ENCODE measurements at regions not wholly inside any gene's neighbourhood (a gene's known extent, or its start where the extent isn't known, plus 50 kb on each side); places are given as distances from the start of the nearest gene placed in this dataset.

DNA sequence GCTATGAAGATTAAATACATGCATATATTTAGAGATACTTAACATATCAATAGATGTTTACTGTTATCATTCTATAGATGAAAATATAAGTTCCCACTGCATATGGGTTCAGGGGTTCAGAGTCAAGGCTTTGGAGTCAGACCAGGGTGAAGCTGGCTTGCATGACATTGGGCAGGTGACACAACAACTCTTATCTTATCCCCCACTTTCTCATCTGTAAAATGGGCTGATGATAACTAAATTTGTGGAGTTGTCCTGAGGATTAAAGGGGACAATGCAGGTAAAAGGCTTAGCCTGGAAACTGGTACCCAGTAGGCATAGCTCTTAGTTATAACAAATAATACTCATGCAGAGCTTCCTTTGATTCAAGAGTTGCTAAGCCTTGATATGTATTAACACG is 72.6 kb upstream of the BRINP1 start:
- no peak for DNase-seq

DNA sequence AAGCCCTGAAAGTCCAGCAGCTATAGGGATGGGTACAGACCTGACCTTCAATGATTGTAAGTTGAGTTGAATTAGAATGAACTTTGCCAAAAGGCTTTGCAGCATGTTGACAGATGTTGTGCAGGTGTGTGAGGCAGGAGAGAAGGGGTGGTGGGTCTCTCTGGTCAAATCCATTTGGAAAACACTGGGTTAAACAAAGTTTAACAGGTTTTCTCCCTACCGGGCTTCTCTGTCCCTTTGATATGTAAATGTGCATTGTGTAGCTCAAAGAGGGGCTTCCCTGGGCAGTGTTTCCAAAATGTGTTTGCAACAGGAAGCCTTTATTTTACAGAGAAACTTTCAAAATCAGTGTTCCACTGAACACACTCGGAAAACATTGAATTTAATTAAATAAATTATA is 72.1 kb upstream of the BRINP1 start:
- DNase-seq = no peak

DNA sequence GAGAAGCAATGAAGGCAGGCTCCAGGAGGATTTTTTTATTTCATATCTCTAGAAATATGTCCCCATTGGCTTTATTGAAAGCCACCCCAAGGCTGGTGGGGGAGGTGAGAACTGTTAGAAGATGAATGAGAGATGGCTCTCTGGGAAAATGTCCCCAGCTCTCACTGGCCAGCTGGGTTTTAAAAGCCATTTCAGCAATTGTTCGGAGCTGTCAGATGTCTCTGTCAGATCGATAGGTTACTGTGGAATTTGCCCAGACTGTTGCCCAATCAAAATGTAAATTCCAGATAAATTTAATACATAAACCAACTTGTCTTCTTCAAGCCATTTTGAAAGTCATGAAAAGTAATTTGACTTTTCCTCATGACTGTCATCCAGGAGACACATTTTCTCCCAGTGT is 67.0 kb upstream of the BRINP1 start:
- DNase-seq = no peak

DNA sequence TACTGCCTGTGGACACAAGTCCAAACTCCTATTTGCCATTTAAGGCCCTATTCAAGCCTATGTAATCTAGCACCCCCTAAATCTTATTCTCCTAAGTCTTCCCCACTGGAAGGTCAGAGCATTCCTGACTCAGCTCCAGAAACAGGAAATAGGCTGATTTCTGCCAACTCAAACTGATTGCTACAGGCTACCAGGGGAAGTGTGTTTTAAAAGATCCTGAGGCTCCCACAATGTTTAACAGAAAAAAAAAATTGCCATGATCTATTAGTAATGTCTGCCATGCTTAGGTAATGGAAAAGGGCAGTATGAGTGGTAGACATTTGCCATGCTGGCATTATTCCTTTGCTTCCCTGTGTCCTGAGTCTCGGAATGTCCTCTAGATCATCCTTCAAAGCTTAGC is 65.8 kb upstream of the BRINP1 start:
- no peak for DNase-seq

DNA sequence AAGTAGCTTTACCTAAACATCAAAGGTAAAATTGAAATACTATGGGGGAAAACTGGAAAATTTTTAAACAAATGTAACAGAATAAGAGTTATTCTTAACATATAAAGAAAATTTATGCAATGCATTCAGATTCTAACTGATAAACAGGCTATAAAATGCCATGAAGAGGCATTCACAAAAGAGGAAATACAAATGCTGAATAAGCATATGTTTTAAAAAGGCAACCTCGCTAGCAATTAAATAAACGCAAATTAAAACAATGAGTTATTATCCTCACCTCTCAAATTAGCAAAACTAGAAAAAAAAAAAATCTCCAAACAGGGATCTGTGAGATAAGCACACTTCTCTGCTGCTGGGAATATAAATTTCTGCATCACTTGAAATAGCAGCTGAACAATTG is 63.2 kb upstream of the BRINP1 start:
- no peak for DNase-seq

DNA sequence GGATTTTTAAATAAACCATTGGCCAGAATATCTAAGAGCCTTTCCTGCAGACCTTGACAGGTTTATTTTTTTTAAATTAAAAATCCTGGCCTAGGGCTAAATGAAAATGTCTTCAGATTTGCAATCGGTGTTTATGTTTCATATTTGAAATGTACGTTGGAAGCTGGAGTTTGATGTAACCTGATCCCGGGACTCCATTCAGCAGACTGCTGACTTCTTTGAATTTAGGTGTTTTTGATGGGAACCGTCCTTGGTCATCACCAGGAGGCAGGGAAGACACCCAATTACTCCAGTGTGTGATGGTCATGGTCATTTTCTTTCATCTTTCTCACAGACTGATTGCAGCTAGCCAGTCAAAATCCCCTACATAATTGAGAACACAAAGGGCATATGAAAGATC is 60.1 kb upstream of the BRINP1 start:
- DNase-seq = no peak

DNA sequence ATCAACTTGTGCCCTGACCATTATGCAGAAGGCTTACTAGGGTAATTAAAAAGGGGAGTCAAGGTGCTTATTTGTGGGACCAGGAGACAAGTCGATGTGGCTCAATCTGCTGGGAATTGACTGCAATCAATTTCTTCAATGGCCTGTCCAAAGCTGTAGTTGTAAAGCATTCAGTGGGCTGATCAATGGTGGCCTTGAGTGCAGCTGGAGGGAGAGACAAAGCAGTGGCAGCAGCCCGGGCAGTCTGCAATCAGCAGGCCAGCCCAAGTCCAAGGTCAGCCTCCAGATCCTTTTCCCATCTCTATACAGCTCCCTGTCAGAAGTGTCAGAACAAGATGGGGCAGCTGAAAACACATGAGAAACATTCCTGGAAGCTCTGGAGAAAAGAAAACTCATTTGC is 51.0 kb upstream of the BRINP1 start:
- no peak for DNase-seq

Measured in CD4-positive, alpha-beta T cell treated with Interleukin-4 for 1 hour (primary cell).